G401 (cell line): ENCODE measurements at regions not wholly inside any gene's neighbourhood (a gene's known extent, or its start where the extent isn't known, plus 50 kb on each side); places are given as distances from the start of the nearest gene placed in this dataset.
"Not testable (repeated sequence)": the region's sequence is repeated elsewhere in the genome, so short reads cannot be mapped to it uniquely, and the experiment has no call there.

Source experiments
- DNase-seq: peaks from one replicate; pipeline ENCODE4 v3.0.0-alpha.2; 2015; ENCODE audit warnings: low spot score
- in situ Hi-C: cut with HindIII; loops from 2 replicates; pipeline ENCODE4 v1.10.0; 2016; ENCODE audit warnings: low sequenced_read_pairs, mixed read lengths

GRCh38 chr7:149638566-149639320 is 134.6 kb downstream of the ZNF467 start:
- in situ Hi-C loops: no loop called here
- DNase-seq: no peak

- DNase-seq: no peak
- in situ Hi-C loops: no loop called here
Observed at GRCh38 chr7:149637911-149638565, 135.3 kb downstream of the ZNF467 start.

DNA sequence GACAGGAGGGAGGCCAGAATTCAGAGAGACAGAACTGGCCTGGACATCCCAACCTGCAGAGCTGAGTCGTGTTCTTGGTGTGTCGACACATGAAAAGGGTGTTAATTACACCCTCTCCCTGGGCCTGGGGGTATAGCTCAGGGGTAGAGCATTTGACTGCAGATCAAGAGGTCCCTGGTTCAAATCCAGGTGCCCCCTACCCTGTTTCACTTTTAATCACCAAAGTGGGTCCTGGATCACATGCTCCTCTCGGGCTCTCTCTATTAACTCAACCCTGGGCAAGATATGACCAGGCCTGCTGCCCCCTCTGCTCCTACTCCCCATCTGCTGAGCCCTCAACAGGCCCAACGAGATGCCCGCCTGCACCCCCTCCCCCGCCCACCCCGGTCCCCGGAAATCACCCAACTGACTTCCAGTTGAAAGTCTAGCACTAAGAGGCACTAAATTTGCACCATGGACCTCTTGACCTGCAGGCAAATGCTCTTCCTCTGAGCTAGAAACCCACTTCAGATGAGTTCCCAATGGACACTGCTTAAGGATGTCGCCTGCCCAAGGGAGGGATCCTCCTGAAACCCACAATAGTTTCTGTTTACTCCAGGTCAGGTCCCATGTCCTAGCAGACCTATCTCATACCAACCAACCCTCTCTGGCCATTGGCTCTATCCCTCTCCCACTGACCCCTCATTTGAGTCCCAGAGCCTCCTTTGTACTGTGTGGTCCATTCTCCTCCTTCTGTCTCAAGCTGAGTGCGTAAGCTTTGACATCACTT is 137.6 kb downstream of the ZNF467 start:
- in situ Hi-C loops: no loop called here
- peak; percentile 22 for DNase-seq

- DNase-seq: no peak
- in situ Hi-C loops: no loop called here
Observed at GRCh38 chr7:149633976-149634945, 136.7 kb upstream of the ZNF746 start.

GRCh38 chr7:149628361-149629149 is 130.9 kb upstream of the ZNF746 start:
- in situ Hi-C loops, DNase-seq: not testable (repeated sequence)

GRCh38 chr7:149627911-149628310 is 130.3 kb upstream of the ZNF746 start:
- in situ Hi-C loops: no loop called here
- DNase-seq: no peak

DNA sequence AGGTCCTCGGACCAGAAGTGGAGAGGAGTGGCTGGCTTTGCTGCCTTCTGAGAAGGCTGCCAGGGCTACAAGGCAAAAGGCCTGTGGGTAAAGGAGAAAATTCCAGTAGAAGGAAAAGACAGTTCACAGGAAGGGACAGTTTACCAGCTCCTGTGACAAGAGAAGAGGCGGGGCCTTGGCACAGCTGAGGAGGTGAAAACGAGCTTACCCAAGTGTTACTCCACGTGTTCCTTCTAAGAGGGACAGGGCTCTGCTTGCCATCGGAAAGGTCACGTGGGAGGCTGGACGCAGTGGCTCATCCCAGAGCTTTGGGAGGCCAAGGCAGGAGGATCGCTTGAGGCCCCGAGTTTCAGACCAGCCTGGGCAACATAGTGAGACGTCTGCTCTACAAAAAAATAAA is 129.4 kb upstream of the ZNF746 start:
- in situ Hi-C loops: no loop called here
- DNase-seq: no peak

DNA sequence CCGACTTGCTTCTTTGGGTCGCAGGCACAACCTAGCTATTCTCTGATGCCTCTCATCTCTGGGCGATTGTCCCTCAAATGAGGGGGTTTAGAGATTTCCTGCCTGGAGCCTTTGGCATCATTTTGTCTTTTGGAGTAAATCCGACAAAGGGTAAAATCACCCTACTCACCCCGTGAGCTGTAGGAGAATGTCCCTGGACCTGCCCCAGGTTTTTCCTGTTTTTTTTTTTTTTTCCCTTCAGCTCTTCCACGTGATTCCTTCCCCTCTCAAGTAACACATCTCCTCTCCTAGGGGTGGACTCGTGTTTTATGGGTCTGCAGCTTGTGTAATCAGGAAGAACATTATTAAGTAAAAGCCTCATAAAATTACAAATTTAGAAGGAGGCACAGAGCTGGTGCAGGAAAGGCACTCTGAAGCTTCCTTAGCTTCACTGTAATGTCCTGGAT is 128.4 kb upstream of the ZNF746 start:
- in situ Hi-C loops: no loop called here
- peak; percentile 69 for DNase-seq

GRCh38 chr7:149625340-149625946 is 127.8 kb upstream of the ZNF746 start:
- peak; percentile 75 for DNase-seq
- in situ Hi-C loops: no loop called here

DNA sequence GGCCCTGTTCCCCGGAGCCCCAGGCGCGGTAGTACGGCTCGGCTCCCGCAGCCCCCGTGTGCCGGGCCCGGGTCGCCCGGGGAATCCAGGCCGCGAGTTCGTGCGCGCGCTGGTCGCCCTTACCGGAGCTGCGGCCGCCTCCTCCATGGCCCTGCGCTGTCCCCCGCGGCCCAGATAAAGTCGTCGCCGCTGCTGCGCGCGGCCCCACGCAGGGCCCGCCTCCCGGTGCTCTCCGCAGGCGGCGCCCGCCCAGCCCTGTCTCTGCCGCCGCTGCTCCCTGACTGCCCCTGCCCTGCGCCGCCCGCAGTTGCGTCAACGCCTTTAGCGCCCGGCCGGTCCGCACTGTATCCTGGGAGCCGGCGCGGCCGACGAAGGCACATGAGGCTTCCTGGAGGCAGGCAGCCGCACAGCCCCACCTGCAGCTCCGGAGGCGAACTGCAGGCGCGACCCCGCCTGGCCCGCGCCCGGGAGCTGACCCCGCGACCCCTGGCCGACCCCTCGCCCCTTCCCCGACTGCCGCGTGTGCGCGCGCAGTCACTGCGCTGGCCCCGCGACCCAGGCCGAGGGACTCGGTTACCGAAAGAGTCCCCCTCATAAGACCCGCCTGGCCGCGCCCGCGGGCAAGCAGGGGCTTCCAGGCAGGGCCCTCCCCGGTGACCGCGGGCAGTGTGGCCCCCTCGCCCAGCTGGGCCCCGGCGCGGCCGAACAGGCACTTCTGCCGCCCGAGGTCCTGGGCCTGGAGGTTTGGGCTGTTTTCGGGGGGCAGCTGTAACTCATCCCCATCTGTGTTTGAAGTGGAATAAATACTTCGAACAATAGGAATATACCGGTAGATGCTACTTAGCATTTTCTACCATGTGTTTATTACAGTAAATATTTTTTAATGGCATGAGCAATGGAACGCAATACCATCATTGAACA is 127.1 kb upstream of the ZNF746 start:
- in situ Hi-C loops: no loop called here
- DNase-seq: peak; percentile 88

DNA sequence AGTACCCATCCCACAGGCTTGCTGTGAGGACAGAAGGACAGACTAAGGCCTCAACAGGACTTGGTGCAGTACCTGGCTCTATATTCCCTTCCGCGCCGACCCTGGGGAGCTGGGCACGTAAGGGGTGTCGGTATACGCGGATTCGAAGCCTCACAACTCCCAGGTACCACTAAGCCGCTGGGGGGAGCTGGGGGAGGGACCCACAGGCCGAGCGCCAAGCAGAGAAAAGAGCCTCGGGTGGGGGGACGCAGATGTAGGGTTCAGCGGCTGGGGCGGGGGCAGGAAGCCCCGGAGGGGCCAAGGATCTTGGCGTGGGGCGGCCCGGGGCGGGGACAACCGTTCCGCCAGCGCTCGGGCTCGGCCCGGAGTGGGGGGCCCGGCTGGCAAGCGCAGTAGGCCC is 126.4 kb upstream of the ZNF746 start:
- DNase-seq: peak; percentile 11

GRCh38 chr7:149623262-149623997 is 125.8 kb upstream of the ZNF746 start:
- peak; percentile 29 for DNase-seq
- in situ Hi-C loops: not testable (repeated sequence)

More for the DNA sequence above, 126.4 kb upstream of the ZNF746 start:
- in situ Hi-C loops: no loop called here

DNA sequence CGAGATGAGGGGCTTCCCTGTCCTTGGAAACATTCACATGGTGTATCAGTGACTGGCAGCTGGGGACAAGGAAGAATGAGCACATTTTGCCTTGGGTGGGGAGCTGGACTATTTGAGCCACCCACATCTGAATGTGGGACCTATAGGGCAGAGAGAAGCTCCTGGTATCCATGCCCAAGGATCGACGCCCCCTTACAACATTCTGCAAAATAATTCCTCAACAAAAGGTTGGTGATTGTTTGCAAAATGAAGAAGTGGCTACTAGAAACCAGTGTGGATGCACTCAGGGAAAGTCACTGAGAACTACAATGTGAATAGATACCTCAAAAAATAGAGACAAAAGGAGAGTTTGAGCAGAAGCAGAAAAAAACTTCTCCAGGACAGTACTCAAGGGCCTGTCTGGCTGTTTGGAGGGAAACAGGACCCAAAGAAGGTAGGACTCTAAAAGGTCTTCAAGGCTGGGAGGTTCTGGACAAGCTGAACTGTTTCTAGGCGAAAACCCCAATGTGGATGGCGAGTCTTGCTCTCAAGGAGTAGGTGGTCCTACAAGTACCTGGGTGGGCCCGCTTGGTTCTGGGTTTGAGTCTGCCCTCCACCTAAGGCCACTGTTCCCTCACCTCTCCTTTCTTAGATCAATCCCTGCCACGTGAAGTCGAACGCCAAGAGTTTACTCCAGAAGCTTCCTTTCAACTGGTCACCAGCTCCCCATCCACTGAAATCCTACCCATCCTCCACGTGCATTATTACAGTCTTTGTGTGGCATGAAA is 125.0 kb upstream of the ZNF746 start:
- no peak for DNase-seq

DNA sequence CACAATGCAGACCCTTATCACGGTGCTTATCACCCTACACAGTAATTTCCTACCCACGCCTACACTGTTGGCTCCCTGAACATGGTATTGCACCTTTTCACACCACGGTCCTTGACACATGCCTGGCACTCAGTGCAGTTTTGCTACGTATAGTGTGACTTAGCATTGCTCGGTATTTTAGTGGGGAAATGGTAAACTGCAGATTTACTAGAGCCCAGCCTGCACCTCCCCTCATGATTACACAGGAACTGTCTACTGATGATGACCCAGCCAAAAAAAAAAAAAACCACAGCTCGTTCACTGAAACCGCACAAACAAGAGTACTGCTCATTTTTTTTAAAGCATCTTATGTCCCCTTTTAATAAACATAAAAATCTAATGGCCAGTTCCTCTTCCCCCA is 124.2 kb upstream of the ZNF746 start:
- in situ Hi-C loops: no loop called here
- no peak for DNase-seq

More for the DNA sequence above, 125.0 kb upstream of the ZNF746 start:
- in situ Hi-C loops: no loop called here

DNA sequence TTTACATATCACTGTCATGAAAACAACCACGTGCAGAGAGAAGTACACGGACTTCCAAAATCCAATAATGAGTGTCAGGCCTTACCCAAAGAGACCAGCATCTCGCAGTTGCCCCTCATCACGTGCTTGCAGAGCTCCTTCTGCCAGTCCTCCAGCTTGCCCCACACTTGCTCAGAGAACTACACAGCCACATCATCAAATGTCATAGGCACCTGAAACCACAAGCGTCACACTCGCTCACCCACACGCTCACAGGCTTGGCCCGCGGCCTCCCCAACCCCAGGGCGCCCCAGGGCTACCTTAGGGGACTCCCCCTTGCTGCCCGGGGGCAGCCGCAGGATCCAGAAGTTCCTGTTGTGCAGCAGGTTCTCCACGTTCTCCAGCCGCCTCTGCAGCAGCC is 123.4 kb upstream of the ZNF746 start:
- in situ Hi-C loops: no loop called here
- DNase-seq: no peak
